ENCODE measurements at regions not wholly inside any gene's neighbourhood (a gene's known extent, or its start where the extent isn't known, plus 50 kb on each side); places are given as distances from the start of the nearest gene placed in this dataset.

GRCh38 chr4:100049872-100050271, 99.8 kb upstream of the H2AZ1 start:
- Histone ChIP-seq H3K9ac (ENCODE audit: low read depth in 1 of 3, low read length in 3 of 3) (no peak overlapping the region), H3K36me3 (ENCODE audit: control insufficient read depth in 3 of 3, insufficient read depth in 3 of 3, low read length in 3 of 3) (no peaks in the 10 kb centered on the region), H3K4me3 (ENCODE audit: low read length in 3 of 3) (no peak overlapping the region), H3K27ac (ENCODE audit: low read depth, low read length) (no peak overlapping the region), H3K27me3 (ENCODE audit: control insufficient read depth in 3 of 3, insufficient read depth in 3 of 3, low read length in 3 of 3) (no peaks in the 10 kb centered on the region), H3K4me1 (ENCODE audit: control insufficient read depth in 3 of 3, insufficient read depth in 3 of 3, low read length in 3 of 3) (no peaks in the 10 kb centered on the region), H3K9me3 (ENCODE audit: control insufficient read depth in 3 of 3, low read length in 3 of 3) (no peaks in the 10 kb centered on the region)

- no peaks in the 10 kb centered on the region for H3K4me1 ChIP-seq (ENCODE audit: control insufficient read depth in 3 of 3, insufficient read depth in 3 of 3, low read length in 3 of 3)
- H3K36me3 ChIP-seq (ENCODE audit: control insufficient read depth in 3 of 3, insufficient read depth in 3 of 3, low read length in 3 of 3) = no peaks in the 10 kb centered on the region
- no peak overlapping the region for H3K27ac ChIP-seq (ENCODE audit: low read depth, low read length)
- H3K27me3 ChIP-seq (ENCODE audit: control insufficient read depth in 3 of 3, insufficient read depth in 3 of 3, low read length in 3 of 3) = no peaks in the 10 kb centered on the region
- no peak overlapping the region for H3K9ac ChIP-seq (ENCODE audit: low read depth in 1 of 3, low read length in 3 of 3)
- no peaks in the 10 kb centered on the region for H3K9me3 ChIP-seq (ENCODE audit: control insufficient read depth in 3 of 3, low read length in 3 of 3)
- no peak overlapping the region for H3K4me3 ChIP-seq (ENCODE audit: low read length in 3 of 3)
Observed at GRCh38 chr4:100042711-100043110, 92.6 kb upstream of the H2AZ1 start.

GRCh38 chr4:100042235-100042634, 92.2 kb upstream of the H2AZ1 start:
- no peaks in the 10 kb centered on the region for H3K4me1 ChIP-seq (ENCODE audit: control insufficient read depth in 3 of 3, insufficient read depth in 3 of 3, low read length in 3 of 3)
- H3K9ac ChIP-seq (ENCODE audit: low read depth in 1 of 3, low read length in 3 of 3) = no peak overlapping the region
- no peaks in the 10 kb centered on the region for H3K9me3 ChIP-seq (ENCODE audit: control insufficient read depth in 3 of 3, low read length in 3 of 3)
- no peaks in the 10 kb centered on the region for H3K36me3 ChIP-seq (ENCODE audit: control insufficient read depth in 3 of 3, insufficient read depth in 3 of 3, low read length in 3 of 3)
- H3K27ac ChIP-seq (ENCODE audit: low read depth, low read length) = no peak overlapping the region
- no peak overlapping the region for H3K4me3 ChIP-seq (ENCODE audit: low read length in 3 of 3)
- H3K27me3 ChIP-seq (ENCODE audit: control insufficient read depth in 3 of 3, insufficient read depth in 3 of 3, low read length in 3 of 3) = no peaks in the 10 kb centered on the region

GRCh38 chr4:100041646-100042045, 91.6 kb upstream of the H2AZ1 start:
- Histone ChIP-seq H3K27ac (ENCODE audit: low read depth, low read length) (no peak overlapping the region), H3K36me3 (ENCODE audit: control insufficient read depth in 3 of 3, insufficient read depth in 3 of 3, low read length in 3 of 3) (no peaks in the 10 kb centered on the region), H3K4me3 (ENCODE audit: low read length in 3 of 3) (no peak overlapping the region), H3K9ac (ENCODE audit: low read depth in 1 of 3, low read length in 3 of 3) (no peak overlapping the region), H3K27me3 (ENCODE audit: control insufficient read depth in 3 of 3, insufficient read depth in 3 of 3, low read length in 3 of 3) (no peaks in the 10 kb centered on the region), H3K9me3 (ENCODE audit: control insufficient read depth in 3 of 3, low read length in 3 of 3) (no peaks in the 10 kb centered on the region), H3K4me1 (ENCODE audit: control insufficient read depth in 3 of 3, insufficient read depth in 3 of 3, low read length in 3 of 3) (no peaks in the 10 kb centered on the region)

- no peaks in the 10 kb centered on the region for H3K9me3 ChIP-seq (ENCODE audit: control insufficient read depth in 3 of 3, low read length in 3 of 3)
- no peaks in the 10 kb centered on the region for H3K36me3 ChIP-seq (ENCODE audit: control insufficient read depth in 3 of 3, insufficient read depth in 3 of 3, low read length in 3 of 3)
- H3K27me3 ChIP-seq (ENCODE audit: control insufficient read depth in 3 of 3, insufficient read depth in 3 of 3, low read length in 3 of 3) = no peaks in the 10 kb centered on the region
- no peak overlapping the region for H3K4me3 ChIP-seq (ENCODE audit: low read length in 3 of 3)
- no peaks in the 10 kb centered on the region for H3K4me1 ChIP-seq (ENCODE audit: control insufficient read depth in 3 of 3, insufficient read depth in 3 of 3, low read length in 3 of 3)
- no peak overlapping the region for H3K9ac ChIP-seq (ENCODE audit: low read depth in 1 of 3, low read length in 3 of 3)
- H3K27ac ChIP-seq (ENCODE audit: low read depth, low read length) = no peak overlapping the region
Observed at GRCh38 chr4:100034023-100034664, 84.1 kb upstream of the H2AZ1 start.

GRCh38 chr4:100026066-100026465, 76.0 kb upstream of the H2AZ1 start:
- Histone ChIP-seq H3K27me3 (ENCODE audit: control insufficient read depth in 3 of 3, insufficient read depth in 3 of 3, low read length in 3 of 3) (no peaks in the 10 kb centered on the region), H3K9ac (ENCODE audit: low read depth in 1 of 3, low read length in 3 of 3) (no peak overlapping the region), H3K4me3 (ENCODE audit: low read length in 3 of 3) (no peak overlapping the region), H3K27ac (ENCODE audit: low read depth, low read length) (no peak overlapping the region), H3K4me1 (ENCODE audit: control insufficient read depth in 3 of 3, insufficient read depth in 3 of 3, low read length in 3 of 3) (no peaks in the 10 kb centered on the region), H3K9me3 (ENCODE audit: control insufficient read depth in 3 of 3, low read length in 3 of 3) (no peaks in the 10 kb centered on the region), H3K36me3 (ENCODE audit: control insufficient read depth in 3 of 3, insufficient read depth in 3 of 3, low read length in 3 of 3) (no peaks in the 10 kb centered on the region)

GRCh38 chr4:100023800-100024199, 73.7 kb upstream of the H2AZ1 start:
- no peak overlapping the region for H3K27ac ChIP-seq (ENCODE audit: low read depth, low read length)
- no peak overlapping the region for H3K9ac ChIP-seq (ENCODE audit: low read depth in 1 of 3, low read length in 3 of 3)
- no peaks in the 10 kb centered on the region for H3K36me3 ChIP-seq (ENCODE audit: control insufficient read depth in 3 of 3, insufficient read depth in 3 of 3, low read length in 3 of 3)
- H3K4me3 ChIP-seq (ENCODE audit: low read length in 3 of 3) = no peak overlapping the region
- H3K9me3 ChIP-seq (ENCODE audit: control insufficient read depth in 3 of 3, low read length in 3 of 3) = peaks cover 0 to 5% (median 0%) of the 10 kb centered on the region in 3 donors
- no peaks in the 10 kb centered on the region for H3K4me1 ChIP-seq (ENCODE audit: control insufficient read depth in 3 of 3, insufficient read depth in 3 of 3, low read length in 3 of 3)
- no peaks in the 10 kb centered on the region for H3K27me3 ChIP-seq (ENCODE audit: control insufficient read depth in 3 of 3, insufficient read depth in 3 of 3, low read length in 3 of 3)

GRCh38 chr4:100022792-100023222, 72.7 kb upstream of the H2AZ1 start:
- Histone ChIP-seq H3K27me3 (ENCODE audit: control insufficient read depth in 3 of 3, insufficient read depth in 3 of 3, low read length in 3 of 3) (no peaks in the 10 kb centered on the region), H3K9ac (ENCODE audit: low read depth in 1 of 3, low read length in 3 of 3) (no peak overlapping the region)

GRCh38 chr4:100019821-100020220, 69.7 kb upstream of the H2AZ1 start:
- Histone ChIP-seq H3K36me3 (ENCODE audit: control insufficient read depth in 3 of 3, insufficient read depth in 3 of 3, low read length in 3 of 3) (no peaks in the 10 kb centered on the region), H3K4me1 (ENCODE audit: control insufficient read depth in 3 of 3, insufficient read depth in 3 of 3, low read length in 3 of 3) (no peaks in the 10 kb centered on the region), H3K9me3 (ENCODE audit: control insufficient read depth in 3 of 3, low read length in 3 of 3) (peaks cover 0 to 5% (median 0%) of the 10 kb centered on the region in 3 donors), H3K9ac (ENCODE audit: low read depth in 1 of 3, low read length in 3 of 3) (no peak overlapping the region), H3K4me3 (ENCODE audit: low read length in 3 of 3) (no peak overlapping the region), H3K27ac (ENCODE audit: low read depth, low read length) (no peak overlapping the region), H3K27me3 (ENCODE audit: control insufficient read depth in 3 of 3, insufficient read depth in 3 of 3, low read length in 3 of 3) (no peaks in the 10 kb centered on the region)

More at GRCh38 chr4:100022792-100023222, 72.7 kb upstream of the H2AZ1 start:
- Histone ChIP-seq H3K36me3 (ENCODE audit: control insufficient read depth in 3 of 3, insufficient read depth in 3 of 3, low read length in 3 of 3) (no peaks in the 10 kb centered on the region), H3K27ac (ENCODE audit: low read depth, low read length) (no peak overlapping the region), H3K4me1 (ENCODE audit: control insufficient read depth in 3 of 3, insufficient read depth in 3 of 3, low read length in 3 of 3) (no peaks in the 10 kb centered on the region), H3K4me3 (ENCODE audit: low read length in 3 of 3) (no peak overlapping the region), H3K9me3 (ENCODE audit: control insufficient read depth in 3 of 3, low read length in 3 of 3) (peaks cover 0 to 5% (median 0%) of the 10 kb centered on the region in 3 donors)

GRCh38 chr4:100017637-100018310, 67.7 kb upstream of the H2AZ1 start:
- Histone ChIP-seq H3K9me3 (ENCODE audit: control insufficient read depth in 3 of 3, low read length in 3 of 3) (peaks cover 0 to 5% (median 0%) of the 10 kb centered on the region in 3 donors), H3K27ac (ENCODE audit: low read depth, low read length) (no peak overlapping the region), H3K36me3 (ENCODE audit: control insufficient read depth in 3 of 3, insufficient read depth in 3 of 3, low read length in 3 of 3) (no peaks in the 10 kb centered on the region)

More at GRCh38 chr4:100017637-100018310, 67.7 kb upstream of the H2AZ1 start:
- Histone ChIP-seq H3K4me3 (ENCODE audit: low read length in 3 of 3) (no peak overlapping the region), H3K27me3 (ENCODE audit: control insufficient read depth in 3 of 3, insufficient read depth in 3 of 3, low read length in 3 of 3) (no peaks in the 10 kb centered on the region), H3K9ac (ENCODE audit: low read depth in 1 of 3, low read length in 3 of 3) (no peak overlapping the region), H3K4me1 (ENCODE audit: control insufficient read depth in 3 of 3, insufficient read depth in 3 of 3, low read length in 3 of 3) (no peaks in the 10 kb centered on the region)

Measured in skeletal muscle tissue (tissue), 3 donors.